Activated CD4-positive, alpha-beta T cell treated with anti-CD3 and anti-CD28 coated beads, Interleukin-2, amount 10 ng/mL, durations not matched to agents 7 days and 5 days (primary cell): ENCODE measurements at regions not wholly inside any gene's neighbourhood (a gene's known extent, or its start where the extent isn't known, plus 50 kb on each side); places are given as distances from the start of the nearest gene placed in this dataset.

Source experiments
- CTCF ChIA-PET: fragments of 350-600 bp; sonication (Branson Sonifier 250); formaldehyde crosslinking; loops from one replicate; lab custom pipeline; 2021; ENCODE audit warnings: antibody characterized with exemption; lab: Charles Lee
- POLR2A ChIA-PET: fragments of 350-600 bp; sonication (Branson Sonifier 250); formaldehyde crosslinking; loops from one replicate; lab custom pipeline; 2021; ENCODE audit warnings: antibody characterized with exemption; lab: Charles Lee
- DNase-seq: peaks from one replicate; pipeline ENCODE4 v3.0.0-alpha.2; 2020
- H3K27ac Mint-ChIP-seq: one replicate; pipeline ENCODE4 v1.8.0; 2021; ENCODE audit warnings: mild to moderate bottlenecking, moderate library complexity, mixed read lengths
- H3K27me3 Mint-ChIP-seq: one replicate; pipeline ENCODE4 v1.8.0; 2021; ENCODE audit warnings: mixed read lengths
- H3K36me3 Mint-ChIP-seq: one replicate; pipeline ENCODE4 v1.8.0; 2021; ENCODE audit warnings: low read depth, mixed read lengths
- H3K4me1 Mint-ChIP-seq: one replicate; pipeline ENCODE4 v1.8.0; 2021; ENCODE audit warnings: mixed read lengths
- H3K4me3 Mint-ChIP-seq: one replicate; pipeline ENCODE4 v1.8.0; 2021; ENCODE audit warnings: mild to moderate bottlenecking, moderate library complexity, mixed read lengths
- H3K9me3 Mint-ChIP-seq: one replicate; pipeline ENCODE4 v1.8.0; 2021; ENCODE audit warnings: mixed read lengths

GRCh38 chr9:118751077-118751847 is 618.0 kb downstream of the BRINP1 start:
- H3K9me3 Mint-ChIP-seq = peaks cover 3% of the 10 kb centered on the region
- H3K4me3 Mint-ChIP-seq = no peak overlapping the region
- H3K27ac Mint-ChIP-seq = no peak overlapping the region
- POLR2A ChIA-PET = no interaction called here
- no peak for DNase-seq
- H3K27me3 Mint-ChIP-seq = no peaks in the 10 kb centered on the region
- H3K36me3 Mint-ChIP-seq = no peaks in the 10 kb centered on the region
- CTCF ChIA-PET = no interaction called here
- no peaks in the 10 kb centered on the region for H3K4me1 Mint-ChIP-seq

- H3K27me3 Mint-ChIP-seq = no peaks in the 10 kb centered on the region
- no peaks in the 10 kb centered on the region for H3K36me3 Mint-ChIP-seq
- CTCF ChIA-PET = no interaction called here
- no peak overlapping the region for H3K27ac Mint-ChIP-seq
- no peak overlapping the region for H3K4me3 Mint-ChIP-seq
- POLR2A ChIA-PET = no interaction called here
- no peaks in the 10 kb centered on the region for H3K4me1 Mint-ChIP-seq
- no peak for DNase-seq
- peaks cover 4% of the 10 kb centered on the region for H3K9me3 Mint-ChIP-seq
Observed at GRCh38 chr9:118751848-118752223, 617.4 kb downstream of the BRINP1 start.

- Mint-ChIP-seq H3K4me1 (no peaks in the 10 kb centered on the region), H3K27ac (no peak overlapping the region), H3K4me3 (no peak overlapping the region), H3K27me3 (no peaks in the 10 kb centered on the region), H3K9me3 (peaks cover 9% of the 10 kb centered on the region), H3K36me3 (no peaks in the 10 kb centered on the region)
- POLR2A ChIA-PET = no interaction called here
- DNase-seq = no peak
- CTCF ChIA-PET = no interaction called here
Observed at GRCh38 chr9:118761016-118761790, 608.0 kb downstream of the BRINP1 start.

- DNase-seq = no peak
- H3K27ac Mint-ChIP-seq = no peak overlapping the region
- no peaks in the 10 kb centered on the region for H3K27me3 Mint-ChIP-seq
- no peaks in the 10 kb centered on the region for H3K4me1 Mint-ChIP-seq
- H3K4me3 Mint-ChIP-seq = no peak overlapping the region
- H3K9me3 Mint-ChIP-seq = peaks cover 2% of the 10 kb centered on the region
- ChIA-PET CTCF (no interaction called here), POLR2A (no interaction called here)
- H3K36me3 Mint-ChIP-seq = no peaks in the 10 kb centered on the region
Observed at GRCh38 chr9:118767571-118767970, 601.7 kb downstream of the BRINP1 start.

- DNase-seq = no peak
- H3K4me1 Mint-ChIP-seq = no peaks in the 10 kb centered on the region
- H3K27me3 Mint-ChIP-seq = no peaks in the 10 kb centered on the region
- H3K27ac Mint-ChIP-seq = no peak overlapping the region
- H3K36me3 Mint-ChIP-seq = no peaks in the 10 kb centered on the region
- ChIA-PET POLR2A (no interaction called here), CTCF (no interaction called here)
- H3K4me3 Mint-ChIP-seq = no peak overlapping the region
- H3K9me3 Mint-ChIP-seq = no peaks in the 10 kb centered on the region
Observed at GRCh38 chr9:118782790-118783463, 586.3 kb downstream of the BRINP1 start.

GRCh38 chr9:118784033-118784432 is 585.2 kb downstream of the BRINP1 start:
- Mint-ChIP-seq H3K27ac (no peak overlapping the region), H3K4me1 (no peaks in the 10 kb centered on the region), H3K36me3 (no peaks in the 10 kb centered on the region), H3K27me3 (no peaks in the 10 kb centered on the region), H3K9me3 (no peaks in the 10 kb centered on the region), H3K4me3 (no peak overlapping the region)
- ChIA-PET CTCF (no interaction called here), POLR2A (no interaction called here)
- DNase-seq = no peak

GRCh38 chr9:118785456-118785855 is 583.8 kb downstream of the BRINP1 start:
- H3K27me3 Mint-ChIP-seq = no peaks in the 10 kb centered on the region
- ChIA-PET CTCF (interaction anchor here (0.5 kb wide), 1 partner anchor 1941 kb away, joined by 4 read pairs; no protein-coding TSS in a partner anchor), POLR2A (no interaction called here)
- H3K27ac Mint-ChIP-seq = no peak overlapping the region
- DNase-seq = no peak
- H3K36me3 Mint-ChIP-seq = no peaks in the 10 kb centered on the region
- H3K9me3 Mint-ChIP-seq = no peaks in the 10 kb centered on the region
- H3K4me1 Mint-ChIP-seq = no peaks in the 10 kb centered on the region
- H3K4me3 Mint-ChIP-seq = no peak overlapping the region

GRCh38 chr9:118786877-118787276 is 582.4 kb downstream of the BRINP1 start:
- Mint-ChIP-seq H3K9me3 (no peaks in the 10 kb centered on the region), H3K27me3 (no peaks in the 10 kb centered on the region), H3K4me3 (no peak overlapping the region), H3K4me1 (no peaks in the 10 kb centered on the region), H3K27ac (no peak overlapping the region), H3K36me3 (no peaks in the 10 kb centered on the region)
- DNase-seq = no peak
- ChIA-PET POLR2A (no interaction called here), CTCF (no interaction called here)

GRCh38 chr9:118809160-118809625 is 560.0 kb downstream of the BRINP1 start:
- CTCF ChIA-PET = no interaction called here
- Mint-ChIP-seq H3K36me3 (no peaks in the 10 kb centered on the region), H3K27me3 (no peaks in the 10 kb centered on the region), H3K4me3 (no peak overlapping the region), H3K27ac (no peak overlapping the region), H3K4me1 (no peaks in the 10 kb centered on the region), H3K9me3 (peaks cover 6% of the 10 kb centered on the region)
- DNase-seq = no peak
- POLR2A ChIA-PET = no interaction called here

- H3K9me3 Mint-ChIP-seq = no peaks in the 10 kb centered on the region
- POLR2A ChIA-PET = no interaction called here
- CTCF ChIA-PET = no interaction called here
- no peak overlapping the region for H3K27ac Mint-ChIP-seq
- H3K36me3 Mint-ChIP-seq = no peaks in the 10 kb centered on the region
- H3K4me3 Mint-ChIP-seq = no peak overlapping the region
- DNase-seq = no peak
- no peaks in the 10 kb centered on the region for H3K4me1 Mint-ChIP-seq
- H3K27me3 Mint-ChIP-seq = no peaks in the 10 kb centered on the region
Observed at GRCh38 chr9:118829334-118829733, 539.9 kb downstream of the BRINP1 start.

- DNase-seq = no peak
- Mint-ChIP-seq H3K36me3 (no peaks in the 10 kb centered on the region), H3K4me3 (no peak overlapping the region), H3K9me3 (no peaks in the 10 kb centered on the region), H3K4me1 (no peaks in the 10 kb centered on the region), H3K27me3 (no peaks in the 10 kb centered on the region), H3K27ac (no peak overlapping the region)
- ChIA-PET CTCF (no interaction called here), POLR2A (no interaction called here)
Observed at GRCh38 chr9:118832371-118832770, 536.9 kb downstream of the BRINP1 start.

- POLR2A ChIA-PET = no interaction called here
- DNase-seq = no peak
- CTCF ChIA-PET = no interaction called here
- H3K27me3 Mint-ChIP-seq = no peaks in the 10 kb centered on the region
- H3K36me3 Mint-ChIP-seq = no peaks in the 10 kb centered on the region
- no peaks in the 10 kb centered on the region for H3K9me3 Mint-ChIP-seq
- H3K4me1 Mint-ChIP-seq = no peaks in the 10 kb centered on the region
- H3K27ac Mint-ChIP-seq = no peak overlapping the region
- no peak overlapping the region for H3K4me3 Mint-ChIP-seq
Observed at GRCh38 chr9:118836891-118837290, 532.3 kb downstream of the BRINP1 start.

- ChIA-PET POLR2A (no interaction called here), CTCF (no interaction called here)
Observed at GRCh38 chr9:118871531-118871930, 497.7 kb downstream of the BRINP1 start.

More at GRCh38 chr9:118871531-118871930, 497.7 kb downstream of the BRINP1 start:
- no peaks in the 10 kb centered on the region for H3K36me3 Mint-ChIP-seq
- H3K27ac Mint-ChIP-seq = no peak overlapping the region
- H3K9me3 Mint-ChIP-seq = peaks cover 4% of the 10 kb centered on the region
- no peak overlapping the region for H3K4me3 Mint-ChIP-seq
- no peaks in the 10 kb centered on the region for H3K27me3 Mint-ChIP-seq
- no peaks in the 10 kb centered on the region for H3K4me1 Mint-ChIP-seq
- DNase-seq = no peak
